GOT3 (cell line): ENCODE measurements at regions not wholly inside any gene's neighbourhood (a gene's known extent, or its start where the extent isn't known, plus 50 kb on each side); places are given as distances from the start of the nearest gene placed in this dataset.

Experiments
- DNase-seq: peaks from one replicate; lab custom pipeline; 2025; ENCODE audit warnings: mixed read lengths; lab: John Stamatoyannopoulos, UW

DNA sequence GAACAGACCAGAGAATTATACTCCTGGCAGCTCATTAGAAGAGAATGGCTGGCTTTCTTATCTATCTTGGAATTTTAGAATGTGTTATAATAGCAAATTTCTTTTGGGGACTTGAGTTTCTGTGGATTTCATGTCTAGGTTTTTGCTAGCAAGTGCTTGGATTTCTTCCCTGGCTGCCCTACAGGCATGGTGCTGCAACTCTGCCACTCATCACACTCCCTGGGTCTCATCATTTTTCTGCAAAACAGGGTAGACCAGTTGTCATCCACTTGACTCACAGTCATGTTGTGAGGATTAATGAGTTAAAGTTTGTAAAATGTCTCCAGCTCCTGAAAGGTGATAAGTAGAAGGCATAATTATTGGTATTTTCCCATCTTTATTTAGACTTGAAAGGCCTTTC is 60.7 kb upstream of the LCORL start:
- DNase-seq: no peak

DNA sequence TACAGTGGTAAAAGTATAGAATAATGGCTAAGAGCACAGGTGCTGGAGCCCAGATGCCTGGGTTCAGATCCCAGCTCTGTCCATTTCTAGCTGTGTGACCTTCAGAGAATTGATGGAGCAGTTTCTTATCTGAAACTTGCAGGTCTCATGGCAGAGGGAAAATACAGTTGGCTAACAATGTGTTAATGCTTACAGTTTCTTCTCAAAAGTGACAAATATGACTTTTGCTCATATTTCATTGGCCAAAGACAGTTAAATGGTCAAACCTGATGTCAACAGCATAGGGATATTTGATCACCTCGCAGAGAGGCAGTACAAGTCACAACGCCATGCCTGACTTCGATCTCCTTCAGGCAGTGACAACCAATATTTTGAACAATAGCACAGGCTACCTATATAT is 60.2 kb upstream of the LCORL start:
- DNase-seq: no peak

DNA sequence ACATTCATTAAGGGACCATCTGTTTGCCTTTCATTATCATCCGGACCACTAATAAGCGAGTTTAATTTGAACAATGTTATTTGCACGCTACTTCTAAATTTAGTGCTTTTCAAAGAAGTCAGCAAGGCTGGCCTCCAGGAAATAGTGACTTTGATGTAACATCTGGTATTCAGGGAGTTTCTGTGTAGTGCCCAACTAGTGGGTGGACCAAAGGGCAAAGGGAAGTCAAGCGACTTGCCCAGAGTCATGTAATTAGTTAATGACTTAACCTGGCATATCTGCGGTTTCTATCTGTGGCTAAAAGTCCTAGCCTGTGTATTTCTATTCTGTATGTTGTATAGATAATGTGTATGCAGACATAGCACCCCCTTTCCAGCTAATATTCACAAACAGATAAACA is 56.3 kb upstream of the LCORL start:
- DNase-seq: no peak

- no peak for DNase-seq
Observed at GRCh38 chr4:18075823-18076433, 54.4 kb upstream of the LCORL start.

DNA sequence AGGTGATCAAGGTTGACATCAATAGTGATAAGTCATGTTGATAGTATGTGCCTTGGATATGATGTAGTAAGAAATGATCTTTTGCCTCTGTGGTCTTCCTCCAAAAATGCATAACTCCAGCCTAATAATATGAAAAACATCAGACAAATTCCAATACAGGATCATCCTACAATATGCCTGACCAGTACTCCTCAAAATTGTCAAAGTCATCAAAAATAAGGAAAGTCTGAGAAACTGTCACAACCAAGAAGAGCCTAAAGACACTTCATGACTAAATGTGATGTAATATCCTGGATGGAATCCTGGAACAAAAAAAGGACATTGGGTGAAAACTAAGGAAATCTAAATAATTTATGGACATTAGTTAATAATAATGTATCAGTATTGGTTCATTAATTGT is 50.3 kb upstream of the LCORL start:
- no peak for DNase-seq
